Left lobe of liver (tissue), 2 donors: ENCODE measurements at regions not wholly inside any gene's neighbourhood (a gene's known extent, or its start where the extent isn't known, plus 50 kb on each side); places are given as distances from the start of the nearest gene placed in this dataset.

ENCODE experiments used
- ATAC-seq: fragments of 200-7000 bp; cut with Tn5 transposase; one replicate; pipeline ENCODE4 v1.9.1; 2020; ENCODE audit warnings: mild to moderate bottlenecking, moderate library complexity
- DNase-seq: peaks from one replicate; pipeline ENCODE4 v3.0.0-alpha.2; 2020; ENCODE audit warnings: low spot score
- donor health status: DM: no; HTN: no; CAD: no; lungs with moderate emphysema.
- donor health status: DM: no; HTN: yes; CAD: no.

GRCh38 chr14:40601063-40601462 is 1005.6 kb upstream of the LRFN5 start:
- no peak for DNase-seq

DNA sequence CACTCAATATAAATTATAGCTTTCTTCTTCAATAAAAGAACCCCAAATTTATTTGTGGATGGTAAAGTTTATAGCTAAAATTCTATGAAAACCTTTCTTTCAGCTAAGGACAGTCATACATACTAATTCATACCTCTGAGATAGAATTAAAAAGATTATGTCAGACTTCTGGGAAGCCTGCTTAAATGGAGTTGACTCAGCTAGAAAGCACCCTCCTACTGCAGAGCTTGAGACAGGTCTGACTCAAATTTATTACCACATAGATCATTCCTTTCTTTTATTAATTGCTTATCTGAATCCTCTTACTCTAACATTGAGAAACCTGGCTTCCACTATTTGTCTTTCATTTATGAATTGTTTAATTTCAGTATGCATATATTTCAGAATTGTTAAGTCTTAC is 1007.0 kb upstream of the LRFN5 start:
- ATAC-seq (no peak), DNase-seq (no peak)

More at GRCh38 chr14:40601063-40601462, 1005.6 kb upstream of the LRFN5 start:
- ATAC-seq, result no peak

DNA sequence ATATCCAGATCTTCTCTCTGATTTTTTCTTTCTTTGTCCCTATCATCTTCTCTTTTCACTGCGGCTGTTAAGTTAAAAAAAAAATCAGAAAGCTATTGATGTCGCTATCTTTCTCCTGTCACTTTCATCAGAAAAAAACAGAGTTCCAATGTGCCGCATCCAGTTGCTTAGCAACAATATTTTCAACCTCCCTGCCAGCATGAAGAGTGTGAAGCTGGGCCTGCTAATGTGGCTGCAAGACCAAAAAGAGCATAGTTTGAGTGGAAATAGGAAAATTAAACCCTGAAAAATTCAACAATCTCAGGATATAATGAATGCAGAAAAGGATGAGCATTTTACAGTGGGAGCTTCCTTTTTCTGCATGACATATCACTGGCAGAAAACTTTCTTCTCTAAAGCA is 1025.4 kb upstream of the LRFN5 start:
- DNase-seq, result no peak
- ATAC-seq, result no peak

- ATAC-seq (no peak), DNase-seq (no peak)
These were observed 1029.7 kb upstream of the LRFN5 start for GRCh38 chr14:40576880-40577478.

DNA sequence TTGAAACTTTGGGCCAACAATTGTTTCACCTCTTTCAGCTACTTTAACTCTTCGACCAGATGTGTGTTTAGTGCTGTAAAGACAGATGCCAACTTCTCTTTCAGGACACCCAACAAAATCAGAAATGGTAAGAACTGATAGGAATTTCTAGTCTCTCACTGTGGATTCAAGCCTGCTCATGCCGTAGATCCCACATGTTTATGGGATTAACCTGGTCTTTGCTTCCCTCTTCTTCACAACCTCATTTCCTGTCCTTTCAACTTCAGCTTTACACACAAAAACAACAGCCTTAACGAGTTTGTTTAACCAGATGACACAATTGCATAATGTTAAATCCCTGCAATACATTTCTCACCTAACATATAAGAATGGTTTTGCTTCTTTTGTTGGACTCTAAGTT is 1031.9 kb upstream of the LRFN5 start:
- no peak for DNase-seq
- ATAC-seq, result no peak

- no peak for ATAC-seq
These were observed 1081.4 kb upstream of the LRFN5 start for GRCh38 chr14:40525314-40525713.

DNA sequence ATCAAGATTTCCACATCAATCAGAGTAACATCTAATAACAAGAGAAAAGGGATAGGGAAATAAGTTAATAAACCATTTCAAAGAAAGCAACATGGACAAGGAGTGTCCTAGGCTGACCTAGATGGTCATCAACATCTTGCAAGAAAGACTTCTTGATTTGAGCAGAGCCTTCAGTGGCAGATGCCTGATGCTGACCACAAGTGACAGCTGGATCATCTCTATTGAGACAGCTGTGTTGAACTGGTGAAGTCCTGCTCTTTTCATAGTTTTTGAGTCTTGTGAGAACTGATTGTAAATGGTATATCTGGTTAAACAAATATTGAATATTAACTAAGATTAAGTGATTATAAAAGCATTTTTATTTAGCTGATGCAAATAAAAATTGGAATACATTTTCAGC is 1083.6 kb upstream of the LRFN5 start:
- DNase-seq, result no peak
- no peak for ATAC-seq

More at GRCh38 chr14:40525314-40525713, 1081.4 kb upstream of the LRFN5 start:
- no peak for DNase-seq

- no peak for DNase-seq
These were observed 1062.2 kb upstream of the FBXO33 start for GRCh38 chr14:40494483-40494882.

GRCh38 chr14:40487824-40488223 is 1055.6 kb upstream of the FBXO33 start:
- ATAC-seq (no peak), DNase-seq (no peak)

More at GRCh38 chr14:40494483-40494882, 1062.2 kb upstream of the FBXO33 start:
- ATAC-seq, result no peak

DNA sequence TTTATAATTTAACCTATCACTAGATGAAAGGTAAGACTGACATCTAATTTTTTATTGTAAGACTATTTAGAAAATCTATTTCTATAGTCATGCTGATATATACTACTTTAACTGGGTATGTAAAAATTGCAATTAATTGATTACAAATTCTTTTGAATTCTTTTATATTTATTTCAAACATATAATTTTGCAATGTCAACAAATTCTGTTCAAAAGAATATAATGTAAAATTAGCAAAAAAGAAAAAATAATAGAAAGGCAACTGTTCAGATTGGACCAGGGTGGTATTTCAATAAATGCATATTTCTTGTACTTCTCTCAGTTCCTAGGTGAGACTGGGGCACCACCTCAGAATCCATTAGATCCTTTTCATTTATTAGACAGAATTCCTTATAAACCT is 1053.5 kb upstream of the FBXO33 start:
- ATAC-seq (no peak), DNase-seq (no peak)

- ATAC-seq, result no peak
These were observed 1043.8 kb upstream of the FBXO33 start for GRCh38 chr14:40476005-40476404.

DNA sequence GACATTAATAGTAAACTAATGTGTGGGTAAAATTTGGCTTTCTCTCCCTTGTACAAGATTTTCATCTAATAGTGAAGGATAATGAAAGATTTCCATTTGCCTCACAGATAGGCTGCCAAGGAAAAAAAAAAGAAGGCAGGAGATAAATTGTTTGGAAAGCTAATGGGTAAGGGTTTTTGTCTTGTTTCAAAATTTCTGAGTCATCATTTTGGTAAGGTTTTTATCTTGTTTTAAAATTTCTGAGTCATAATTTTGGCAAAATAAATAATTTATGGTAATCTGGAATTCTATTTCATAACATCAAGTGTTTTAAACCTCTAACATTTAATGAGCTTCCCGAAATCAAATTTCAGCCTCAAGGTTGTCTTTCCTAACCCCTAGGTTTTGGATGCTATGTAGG is 1035.7 kb upstream of the FBXO33 start:
- DNase-seq (no peak), ATAC-seq (no peak)

More at GRCh38 chr14:40476005-40476404, 1043.8 kb upstream of the FBXO33 start:
- DNase-seq, result no peak

- DNase-seq (no peak), ATAC-seq (no peak)
These were observed 1032.3 kb upstream of the FBXO33 start for GRCh38 chr14:40464531-40464930.

GRCh38 chr14:40463886-40464285 is 1031.7 kb upstream of the FBXO33 start:
- DNase-seq (no peak), ATAC-seq (no peak)

DNA sequence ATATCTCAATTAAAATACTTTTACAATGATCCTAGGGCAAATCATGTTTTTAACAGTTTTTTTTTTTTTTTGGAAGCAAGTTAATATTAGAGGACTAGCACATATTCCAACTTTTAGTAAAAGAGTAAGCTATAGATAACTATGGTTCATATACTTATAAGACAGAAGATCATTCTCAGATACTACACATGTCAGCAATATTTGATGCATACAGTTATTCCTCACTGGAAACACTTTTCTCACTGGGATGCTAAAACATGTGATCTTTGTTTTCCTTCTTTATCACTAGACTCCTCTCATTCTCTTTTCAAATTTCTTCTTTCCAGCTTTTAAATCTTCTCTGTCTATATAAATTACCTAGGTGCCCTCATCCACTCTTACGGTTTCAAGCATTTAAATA is 1020.4 kb upstream of the FBXO33 start:
- DNase-seq, result no peak
- no peak for ATAC-seq

DNA sequence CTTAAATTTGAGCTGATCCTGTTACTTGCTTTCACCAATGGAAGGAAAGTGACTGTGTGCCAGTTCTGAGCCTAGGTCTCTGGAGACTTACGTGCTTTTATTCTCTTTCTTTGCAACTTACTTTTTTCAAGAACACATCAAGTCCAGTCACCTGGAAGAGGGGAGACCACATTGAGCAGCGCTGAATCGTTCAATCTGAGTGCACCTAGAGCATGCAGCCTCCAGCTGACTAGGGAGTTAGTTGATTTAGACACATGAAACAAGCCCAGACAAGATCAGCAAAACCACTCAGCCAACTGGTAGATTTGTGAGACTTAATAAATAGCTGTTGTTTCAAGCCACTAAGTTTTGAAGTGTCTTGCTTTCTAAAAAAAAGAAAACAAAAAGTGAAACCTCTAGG is 1014.8 kb upstream of the FBXO33 start:
- no peak for DNase-seq
- ATAC-seq, result no peak

GRCh38 chr14:40445020-40445419 is 1012.8 kb upstream of the FBXO33 start:
- no peak for DNase-seq
- no peak for ATAC-seq

DNA sequence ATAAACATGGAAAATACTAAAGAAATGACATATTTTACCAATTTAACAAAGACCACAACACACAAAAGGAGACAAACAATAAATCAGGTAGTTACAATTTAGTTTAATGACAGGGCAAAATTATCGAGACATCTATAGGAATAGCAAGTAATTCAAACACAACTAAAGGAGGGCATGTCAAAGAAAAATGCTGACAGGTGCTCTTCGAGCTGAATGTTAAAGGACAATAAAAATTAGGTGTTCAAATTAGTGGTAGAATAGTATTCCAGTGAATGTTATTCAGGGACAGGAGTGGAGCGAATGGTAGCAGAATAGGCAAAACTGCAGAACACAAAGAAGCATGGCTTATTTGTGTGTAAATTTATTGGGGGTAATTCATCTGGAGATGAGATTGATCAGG is 1004.3 kb upstream of the FBXO33 start:
- ATAC-seq, result no peak

GRCh38 chr14:40417777-40418401 is 985.7 kb upstream of the FBXO33 start:
- DNase-seq, result no peak

More for the DNA sequence above, 1004.3 kb upstream of the FBXO33 start:
- DNase-seq, result no peak

GRCh38 chr14:40416565-40416964 is 984.3 kb upstream of the FBXO33 start:
- DNase-seq, result no peak
- ATAC-seq, result no peak

More at GRCh38 chr14:40417777-40418401, 985.7 kb upstream of the FBXO33 start:
- peak; percentile 87 for ATAC-seq

GRCh38 chr14:40414386-40414785 is 982.2 kb upstream of the FBXO33 start:
- no peak for ATAC-seq

DNA sequence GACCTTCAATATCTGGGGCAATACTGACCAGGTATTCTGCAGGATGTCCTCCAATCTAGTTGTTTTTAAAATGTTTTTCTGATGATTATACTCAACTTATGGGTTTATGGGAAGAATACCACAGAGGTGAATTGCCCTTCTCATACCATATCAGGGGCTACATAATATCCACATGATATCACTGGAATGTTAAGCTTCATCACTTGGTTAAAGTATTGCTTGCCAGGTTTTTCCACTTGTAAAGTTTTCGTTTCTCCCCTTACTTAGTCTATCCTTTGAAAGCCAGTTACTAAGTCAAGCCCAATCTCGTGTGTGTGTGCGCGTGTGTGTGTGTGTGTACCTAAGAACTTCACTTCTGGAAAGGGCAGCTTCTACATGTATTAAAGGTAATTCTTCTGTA is 980.9 kb upstream of the FBXO33 start:
- DNase-seq (no peak), ATAC-seq (no peak)

More at GRCh38 chr14:40414386-40414785, 982.2 kb upstream of the FBXO33 start:
- DNase-seq, result no peak

GRCh38 chr14:40410708-40411107 is 978.5 kb upstream of the FBXO33 start:
- no peak for DNase-seq
- ATAC-seq, result no peak
